Epithelial cell of esophagus (primary cell): ENCODE measurements at regions not wholly inside any gene's neighbourhood (a gene's known extent, or its start where the extent isn't known, plus 50 kb on each side); places are given as distances from the start of the nearest gene placed in this dataset.

Source experiments
- DNase-seq: peaks from one replicate; pipeline ENCODE4 v3.0.0; 2010; ENCODE audit warnings: low read depth
- H3K4me3 ChIP-seq: 2 replicates; pipeline ENCODE4 v1.5.1; 2011; ENCODE audit warnings: mild to moderate bottlenecking, low read length, control low read depth
- CTCF ChIP-seq: IDR thresholded peaks from 2 replicates; pipeline ENCODE4 v1.5.1; 2011; ENCODE audit warnings: low read depth, mild to moderate bottlenecking, low read length, control low read depth, inconsistent platforms; ENCODE audit not compliant: insufficient read depth; ENCODE audit errors: missing control alignments

DNA sequence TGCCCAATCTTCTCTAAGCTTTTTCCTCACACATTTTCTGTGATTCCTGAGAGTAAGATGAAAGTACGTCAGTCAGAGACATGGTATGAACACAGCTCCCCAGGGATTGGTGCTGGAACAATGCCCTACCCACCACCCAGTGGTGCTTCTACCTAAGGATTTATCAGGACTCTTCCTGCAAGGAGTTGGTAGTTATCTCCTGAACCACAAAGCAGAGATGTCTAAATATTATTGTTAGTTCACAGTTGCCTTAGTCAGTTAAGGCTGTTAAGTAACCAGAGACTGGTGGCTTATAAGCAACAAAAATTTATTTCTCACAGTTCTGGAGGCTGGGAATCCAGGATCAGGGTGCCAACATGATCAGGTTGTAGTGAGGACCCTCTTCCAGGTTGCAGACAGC lies 60.3 kb upstream of the CCDC85A start:
- TF ChIP-seq CTCF: no peak
- no peak for DNase-seq
- H3K4me3 ChIP-seq: no peak overlapping the region

DNA sequence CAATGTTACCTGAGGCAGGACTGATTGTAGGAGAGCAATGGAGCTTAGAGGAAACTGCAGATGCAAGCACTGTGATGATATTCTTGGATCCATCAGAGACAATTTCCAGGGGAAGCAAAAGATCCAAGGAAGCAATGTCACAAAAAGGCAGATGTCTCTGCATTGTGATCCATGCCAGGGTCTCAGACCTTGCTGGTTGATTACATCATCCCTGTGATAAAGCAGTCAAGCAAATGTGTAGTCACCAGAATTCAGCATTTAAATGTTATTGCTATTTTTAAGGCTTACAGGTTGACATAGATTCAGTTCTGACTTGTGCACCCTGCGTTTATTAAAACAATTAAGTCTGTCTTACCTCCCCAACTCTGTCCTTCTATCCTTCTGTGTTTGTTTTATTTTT lies 56.8 kb upstream of the CCDC85A start:
- DNase-seq: no peak
- TF ChIP-seq CTCF: no peak
- no peak overlapping the region for H3K4me3 ChIP-seq

DNA sequence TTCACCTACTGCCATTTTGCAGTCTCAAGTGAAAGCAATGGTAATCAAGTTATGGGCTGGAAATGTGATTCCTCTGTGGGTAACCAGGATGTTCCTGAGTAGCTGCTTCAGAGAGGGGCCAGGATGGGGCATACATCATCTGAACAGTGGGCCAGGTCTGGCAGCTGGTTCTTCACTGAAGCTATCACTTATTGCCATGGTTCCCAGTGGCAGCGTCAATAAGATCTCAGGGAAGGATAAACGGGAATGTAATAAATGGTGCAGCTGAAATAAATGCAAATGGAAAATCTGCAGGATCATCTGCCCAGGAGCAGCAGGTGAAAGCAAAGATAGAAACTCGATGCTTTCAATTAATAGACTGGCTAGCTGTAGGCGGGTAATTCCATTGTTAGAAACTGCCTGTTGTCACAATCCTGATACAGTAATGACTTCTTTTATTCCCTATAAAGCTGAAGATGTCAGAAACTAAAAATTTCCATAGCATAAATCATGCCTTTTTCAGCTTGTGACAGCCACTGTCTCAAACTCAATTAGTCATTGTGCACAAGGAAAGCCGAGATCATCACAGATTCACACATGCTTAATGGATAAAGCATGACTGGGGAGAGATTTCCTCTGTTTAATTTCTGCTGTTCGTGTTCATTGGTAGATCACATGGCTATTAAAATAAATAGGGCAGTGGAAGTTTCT lies 56.2 kb upstream of the CCDC85A start:
- H3K4me3 ChIP-seq: no peak overlapping the region
- DNase-seq: peak; percentile 12
- no peak for TF ChIP-seq CTCF

DNA sequence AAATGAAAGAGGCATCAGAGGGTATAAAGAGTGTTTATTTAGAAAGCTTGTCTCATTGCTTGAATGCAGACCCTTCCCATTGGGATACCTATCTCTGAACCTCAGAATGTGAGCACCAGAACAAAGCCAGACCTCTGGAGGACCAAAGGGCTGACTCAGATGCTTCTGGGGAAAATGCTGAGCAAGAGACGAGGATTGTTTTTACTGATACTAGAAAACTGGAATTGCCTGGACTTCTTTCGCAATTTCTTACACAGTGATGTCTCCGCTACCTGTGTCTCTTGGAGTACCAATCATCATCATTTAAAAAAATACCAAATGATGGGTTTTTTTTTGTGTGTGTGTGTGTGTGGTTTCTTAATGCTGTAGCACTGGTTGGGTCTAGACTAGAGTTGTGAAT lies 55.6 kb upstream of the CCDC85A start:
- no peak for TF ChIP-seq CTCF
- peak; percentile 37 for DNase-seq
- no peak overlapping the region for H3K4me3 ChIP-seq

DNA sequence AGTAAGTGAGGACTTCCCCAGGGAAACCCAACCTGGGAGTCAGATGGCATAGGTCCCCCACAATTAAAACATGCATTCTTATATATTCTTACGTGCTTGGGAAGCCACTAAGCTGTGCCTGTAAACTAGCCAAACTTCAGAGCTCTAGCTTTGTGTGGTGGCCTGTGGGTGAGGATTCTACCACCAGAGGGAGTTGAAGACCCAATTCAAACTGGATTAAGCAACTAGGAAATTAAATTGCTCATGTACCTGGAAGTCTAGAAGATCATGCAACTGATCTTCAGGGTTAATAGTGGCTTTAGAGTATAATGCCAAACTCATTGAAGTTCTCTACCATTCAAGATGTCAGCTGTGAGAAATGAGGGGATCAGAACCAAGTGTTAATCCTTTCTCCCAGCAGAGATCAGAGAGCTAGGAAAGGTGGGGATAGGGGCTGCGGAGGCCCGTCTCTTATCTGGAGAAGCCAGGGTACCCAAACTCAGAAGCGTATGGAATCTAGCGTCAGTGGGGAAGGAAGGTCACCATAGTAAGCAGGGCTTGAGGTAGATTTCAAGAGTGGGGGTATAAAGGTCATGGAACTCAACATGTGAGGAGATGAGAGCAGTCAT lies 53.2 kb upstream of the CCDC85A start:
- no peak overlapping the region for H3K4me3 ChIP-seq
- peak; percentile 94 for TF ChIP-seq CTCF
- peak; percentile 60 for DNase-seq

DNA sequence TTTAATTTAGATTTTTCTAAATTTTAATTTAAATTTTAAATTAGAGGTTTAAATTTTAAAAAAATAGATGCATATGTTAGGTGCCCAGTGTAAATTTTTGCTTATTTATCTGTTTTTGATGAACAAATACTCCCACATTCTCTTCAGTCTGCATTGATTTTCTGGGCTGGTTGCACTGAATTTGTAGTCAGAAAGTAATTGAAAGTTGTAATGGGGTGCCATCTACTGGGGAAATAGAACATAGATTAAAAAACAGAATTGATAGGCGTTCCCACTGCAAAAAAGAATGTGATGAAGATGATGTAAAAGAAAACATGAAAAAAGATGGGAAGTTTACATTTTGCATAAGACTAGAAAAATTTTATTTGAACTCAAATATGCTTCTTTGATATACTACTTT lies 51.7 kb upstream of the CCDC85A start:
- peak; percentile 52 for DNase-seq
- peak; percentile 53 for TF ChIP-seq CTCF
- H3K4me3 ChIP-seq: no peak overlapping the region

GRCh38 chr2:56133441-56133840 lies 50.3 kb upstream of the CCDC85A start:
- H3K4me3 ChIP-seq: no peak overlapping the region
- DNase-seq: no peak
- TF ChIP-seq CTCF: no peak
